ENCODE measurements at regions not wholly inside any gene's neighbourhood (a gene's known extent, or its start where the extent isn't known, plus 50 kb on each side); places are given as distances from the start of the nearest gene placed in this dataset.

DNA sequence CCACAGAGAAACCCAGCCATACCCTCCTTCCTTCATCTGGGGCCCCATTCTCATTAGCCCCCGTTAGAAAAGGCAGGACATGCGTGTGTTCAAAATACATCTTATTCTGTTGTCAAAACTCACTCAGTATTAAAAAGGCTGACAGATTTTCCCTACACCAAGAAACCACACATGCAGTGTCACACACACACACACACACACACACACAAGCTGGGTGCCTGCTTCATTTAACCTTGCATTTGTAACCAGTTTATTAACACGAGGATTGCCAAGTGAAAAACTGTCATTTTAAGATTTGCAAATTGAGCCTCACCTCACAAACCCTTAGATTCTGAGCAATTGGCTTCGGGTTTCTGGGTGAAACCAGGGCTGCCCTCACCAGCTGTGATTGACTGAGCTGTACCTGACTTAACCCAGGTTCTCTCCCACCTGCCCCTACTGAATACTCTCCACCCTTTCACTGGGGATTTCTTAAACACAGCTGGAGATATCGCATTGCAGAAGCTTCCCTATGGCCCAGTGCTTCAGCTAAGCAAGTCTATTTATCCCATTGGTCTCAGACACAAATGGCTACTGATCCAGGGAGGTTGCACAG lies 172.7 kb upstream of the ZNF507 start:
- no peak for TF ChIP-seq SREBF2 (IDR thresholded peaks at IDR 0.05)
- TF ChIP-seq RCOR1 (IDR thresholded peaks at IDR 0.05; ENCODE audit: low read depth, low read length): no peak
- TF ChIP-seq, protein P1, sequence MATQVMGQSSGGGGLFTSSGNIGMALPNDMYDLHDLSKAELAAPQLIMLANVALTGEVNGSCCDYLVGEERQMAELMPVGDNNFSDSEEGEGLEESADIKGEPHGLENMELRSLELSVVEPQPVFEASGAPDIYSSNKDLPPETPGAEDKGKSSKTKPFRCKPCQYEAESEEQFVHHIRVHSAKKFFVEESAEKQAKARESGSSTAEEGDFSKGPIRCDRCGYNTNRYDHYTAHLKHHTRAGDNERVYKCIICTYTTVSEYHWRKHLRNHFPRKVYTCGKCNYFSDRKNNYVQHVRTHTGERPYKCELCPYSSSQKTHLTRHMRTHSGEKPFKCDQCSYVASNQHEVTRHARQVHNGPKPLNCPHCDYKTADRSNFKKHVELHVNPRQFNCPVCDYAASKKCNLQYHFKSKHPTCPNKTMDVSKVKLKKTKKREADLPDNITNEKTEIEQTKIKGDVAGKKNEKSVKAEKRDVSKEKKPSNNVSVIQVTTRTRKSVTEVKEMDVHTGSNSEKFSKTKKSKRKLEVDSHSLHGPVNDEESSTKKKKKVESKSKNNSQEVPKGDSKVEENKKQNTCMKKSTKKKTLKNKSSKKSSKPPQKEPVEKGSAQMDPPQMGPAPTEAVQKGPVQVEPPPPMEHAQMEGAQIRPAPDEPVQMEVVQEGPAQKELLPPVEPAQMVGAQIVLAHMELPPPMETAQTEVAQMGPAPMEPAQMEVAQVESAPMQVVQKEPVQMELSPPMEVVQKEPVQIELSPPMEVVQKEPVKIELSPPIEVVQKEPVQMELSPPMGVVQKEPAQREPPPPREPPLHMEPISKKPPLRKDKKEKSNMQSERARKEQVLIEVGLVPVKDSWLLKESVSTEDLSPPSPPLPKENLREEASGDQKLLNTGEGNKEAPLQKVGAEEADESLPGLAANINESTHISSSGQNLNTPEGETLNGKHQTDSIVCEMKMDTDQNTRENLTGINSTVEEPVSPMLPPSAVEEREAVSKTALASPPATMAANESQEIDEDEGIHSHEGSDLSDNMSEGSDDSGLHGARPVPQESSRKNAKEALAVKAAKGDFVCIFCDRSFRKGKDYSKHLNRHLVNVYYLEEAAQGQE (IDR thresholded peaks at IDR 0.05): no peak
- no peak for TF ChIP-seq RFX5 (IDR thresholded peaks at IDR 0.05)
- TF ChIP-seq, protein P2, sequence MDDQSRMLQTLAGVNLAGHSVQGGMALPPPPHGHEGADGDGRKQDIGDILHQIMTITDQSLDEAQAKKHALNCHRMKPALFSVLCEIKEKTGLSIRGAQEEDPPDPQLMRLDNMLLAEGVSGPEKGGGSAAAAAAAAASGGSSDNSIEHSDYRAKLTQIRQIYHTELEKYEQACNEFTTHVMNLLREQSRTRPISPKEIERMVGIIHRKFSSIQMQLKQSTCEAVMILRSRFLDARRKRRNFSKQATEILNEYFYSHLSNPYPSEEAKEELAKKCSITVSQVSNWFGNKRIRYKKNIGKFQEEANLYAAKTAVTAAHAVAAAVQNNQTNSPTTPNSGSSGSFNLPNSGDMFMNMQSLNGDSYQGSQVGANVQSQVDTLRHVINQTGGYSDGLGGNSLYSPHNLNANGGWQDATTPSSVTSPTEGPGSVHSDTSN (IDR thresholded peaks at IDR 0.05): no peak
- TF ChIP-seq, protein P3, sequence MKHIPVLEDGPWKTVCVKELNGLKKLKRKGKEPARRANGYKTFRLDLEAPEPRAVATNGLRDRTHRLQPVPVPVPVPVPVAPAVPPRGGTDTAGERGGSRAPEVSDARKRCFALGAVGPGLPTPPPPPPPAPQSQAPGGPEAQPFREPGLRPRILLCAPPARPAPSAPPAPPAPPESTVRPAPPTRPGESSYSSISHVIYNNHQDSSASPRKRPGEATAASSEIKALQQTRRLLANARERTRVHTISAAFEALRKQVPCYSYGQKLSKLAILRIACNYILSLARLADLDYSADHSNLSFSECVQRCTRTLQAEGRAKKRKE (CRISPR knock-in tag; IDR thresholded peaks at IDR 0.05; ENCODE audit: low read depth): no peak
- no peak for TF ChIP-seq NFE2L2 (conservative IDR thresholded peaks at IDR 0.05; ENCODE audit: low read length)
- TF ChIP-seq EP300 (IDR thresholded peaks at IDR 0.05): no peak
- TF ChIP-seq, protein P4, sequence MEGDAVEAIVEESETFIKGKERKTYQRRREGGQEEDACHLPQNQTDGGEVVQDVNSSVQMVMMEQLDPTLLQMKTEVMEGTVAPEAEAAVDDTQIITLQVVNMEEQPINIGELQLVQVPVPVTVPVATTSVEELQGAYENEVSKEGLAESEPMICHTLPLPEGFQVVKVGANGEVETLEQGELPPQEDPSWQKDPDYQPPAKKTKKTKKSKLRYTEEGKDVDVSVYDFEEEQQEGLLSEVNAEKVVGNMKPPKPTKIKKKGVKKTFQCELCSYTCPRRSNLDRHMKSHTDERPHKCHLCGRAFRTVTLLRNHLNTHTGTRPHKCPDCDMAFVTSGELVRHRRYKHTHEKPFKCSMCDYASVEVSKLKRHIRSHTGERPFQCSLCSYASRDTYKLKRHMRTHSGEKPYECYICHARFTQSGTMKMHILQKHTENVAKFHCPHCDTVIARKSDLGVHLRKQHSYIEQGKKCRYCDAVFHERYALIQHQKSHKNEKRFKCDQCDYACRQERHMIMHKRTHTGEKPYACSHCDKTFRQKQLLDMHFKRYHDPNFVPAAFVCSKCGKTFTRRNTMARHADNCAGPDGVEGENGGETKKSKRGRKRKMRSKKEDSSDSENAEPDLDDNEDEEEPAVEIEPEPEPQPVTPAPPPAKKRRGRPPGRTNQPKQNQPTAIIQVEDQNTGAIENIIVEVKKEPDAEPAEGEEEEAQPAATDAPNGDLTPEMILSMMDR (IDR thresholded peaks at IDR 0.05): no peak
- TF ChIP-seq POLR2A (IDR thresholded peaks at IDR 0.05; ENCODE audit: low read length): no peak
- TF ChIP-seq, protein P5, sequence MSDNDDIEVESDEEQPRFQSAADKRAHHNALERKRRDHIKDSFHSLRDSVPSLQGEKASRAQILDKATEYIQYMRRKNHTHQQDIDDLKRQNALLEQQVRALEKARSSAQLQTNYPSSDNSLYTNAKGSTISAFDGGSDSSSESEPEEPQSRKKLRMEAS (IDR thresholded peaks at IDR 0.05): no peak

Data from A549 (cell line).